ENCODE measurements at regions not wholly inside any gene's neighbourhood (a gene's known extent, or its start where the extent isn't known, plus 50 kb on each side); places are given as distances from the start of the nearest gene placed in this dataset.

DNA sequence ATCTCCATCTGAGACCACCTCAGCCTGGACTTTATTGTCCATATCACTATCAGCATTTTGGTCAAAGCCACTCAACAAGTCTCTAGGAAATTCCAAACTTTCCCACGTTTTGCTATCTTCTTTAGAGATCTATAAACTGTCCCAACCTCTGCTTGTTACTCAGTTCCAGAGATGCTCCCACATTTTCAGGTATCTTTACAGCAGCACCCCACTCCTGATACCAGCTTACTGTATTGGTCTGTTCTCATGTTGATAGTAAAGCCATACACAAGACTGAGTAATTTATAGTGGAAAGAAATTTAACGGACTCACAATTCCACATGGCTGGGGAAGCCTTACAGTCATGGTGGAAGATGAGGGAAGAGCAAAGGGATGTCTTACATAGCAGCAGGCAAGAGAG, 465.4 kb upstream of the PBX1 start:
- no peak for DNase-seq (ENCODE audit: low read depth, low spot score)
- H3K4me3 ChIP-seq (ENCODE audit: low read depth, low read length): no peak overlapping the region
- TF ChIP-seq, protein P1, sequence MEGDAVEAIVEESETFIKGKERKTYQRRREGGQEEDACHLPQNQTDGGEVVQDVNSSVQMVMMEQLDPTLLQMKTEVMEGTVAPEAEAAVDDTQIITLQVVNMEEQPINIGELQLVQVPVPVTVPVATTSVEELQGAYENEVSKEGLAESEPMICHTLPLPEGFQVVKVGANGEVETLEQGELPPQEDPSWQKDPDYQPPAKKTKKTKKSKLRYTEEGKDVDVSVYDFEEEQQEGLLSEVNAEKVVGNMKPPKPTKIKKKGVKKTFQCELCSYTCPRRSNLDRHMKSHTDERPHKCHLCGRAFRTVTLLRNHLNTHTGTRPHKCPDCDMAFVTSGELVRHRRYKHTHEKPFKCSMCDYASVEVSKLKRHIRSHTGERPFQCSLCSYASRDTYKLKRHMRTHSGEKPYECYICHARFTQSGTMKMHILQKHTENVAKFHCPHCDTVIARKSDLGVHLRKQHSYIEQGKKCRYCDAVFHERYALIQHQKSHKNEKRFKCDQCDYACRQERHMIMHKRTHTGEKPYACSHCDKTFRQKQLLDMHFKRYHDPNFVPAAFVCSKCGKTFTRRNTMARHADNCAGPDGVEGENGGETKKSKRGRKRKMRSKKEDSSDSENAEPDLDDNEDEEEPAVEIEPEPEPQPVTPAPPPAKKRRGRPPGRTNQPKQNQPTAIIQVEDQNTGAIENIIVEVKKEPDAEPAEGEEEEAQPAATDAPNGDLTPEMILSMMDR (IDR thresholded peaks at IDR 0.05; ENCODE audit: low read depth, low read length): no peak
- in situ Hi-C loops (cut with HindIII; ENCODE audit: low sequenced_read_pairs): no loop called here

DNA sequence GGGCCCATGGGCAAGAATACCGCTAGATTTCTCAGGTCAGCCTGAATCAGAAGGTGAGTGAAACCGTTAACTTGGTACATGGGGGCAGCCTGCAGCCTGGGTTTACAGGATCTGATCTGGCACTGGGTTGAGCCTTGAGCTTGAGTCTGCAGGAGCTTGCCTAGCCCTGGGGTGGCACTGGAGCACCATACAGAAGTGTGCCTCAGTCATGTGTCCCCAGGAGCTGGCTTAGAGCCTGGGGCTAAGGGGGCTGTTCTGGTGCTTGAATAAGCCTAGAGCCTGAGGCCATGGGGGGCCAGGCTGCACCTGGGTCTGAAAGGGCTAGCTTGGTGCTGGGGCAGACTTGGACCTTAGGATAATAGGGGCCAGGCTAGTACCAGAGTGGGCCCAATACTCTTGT, 457.2 kb upstream of the PBX1 start:
- H3K4me3 ChIP-seq (ENCODE audit: low read depth, low read length): no peak overlapping the region
- TF ChIP-seq, protein P1 (IDR thresholded peaks at IDR 0.05; ENCODE audit: low read depth, low read length): no peak
- no peak for DNase-seq (ENCODE audit: low read depth, low spot score)
- in situ Hi-C loops (cut with HindIII; ENCODE audit: low sequenced_read_pairs): no loop called here

DNA sequence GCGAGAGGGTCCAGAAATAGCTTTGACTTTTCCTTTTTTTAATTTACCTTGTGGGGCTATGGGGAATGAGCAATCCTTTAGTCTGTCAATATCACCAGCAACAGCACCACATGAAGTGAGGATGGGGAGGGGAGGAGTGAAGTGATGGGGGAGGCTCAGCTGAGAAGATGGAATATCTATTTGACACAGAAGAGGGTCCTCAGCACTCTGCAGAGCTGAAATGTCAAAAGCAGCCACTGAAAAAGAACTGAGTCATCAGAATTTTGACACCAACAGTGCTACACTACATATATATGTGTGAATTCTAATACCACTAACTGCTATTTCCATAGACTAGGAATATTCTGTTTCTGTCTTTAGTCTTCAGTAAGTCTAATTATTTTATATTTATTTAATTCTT, 427.0 kb upstream of the PBX1 start:
- DNase-seq (ENCODE audit: low read depth, low spot score): no peak
- in situ Hi-C loops (cut with HindIII; ENCODE audit: low sequenced_read_pairs): no loop called here
- TF ChIP-seq, protein P1 (IDR thresholded peaks at IDR 0.05; ENCODE audit: low read depth, low read length): no peak
- no peak overlapping the region for H3K4me3 ChIP-seq (ENCODE audit: low read depth, low read length)

DNA sequence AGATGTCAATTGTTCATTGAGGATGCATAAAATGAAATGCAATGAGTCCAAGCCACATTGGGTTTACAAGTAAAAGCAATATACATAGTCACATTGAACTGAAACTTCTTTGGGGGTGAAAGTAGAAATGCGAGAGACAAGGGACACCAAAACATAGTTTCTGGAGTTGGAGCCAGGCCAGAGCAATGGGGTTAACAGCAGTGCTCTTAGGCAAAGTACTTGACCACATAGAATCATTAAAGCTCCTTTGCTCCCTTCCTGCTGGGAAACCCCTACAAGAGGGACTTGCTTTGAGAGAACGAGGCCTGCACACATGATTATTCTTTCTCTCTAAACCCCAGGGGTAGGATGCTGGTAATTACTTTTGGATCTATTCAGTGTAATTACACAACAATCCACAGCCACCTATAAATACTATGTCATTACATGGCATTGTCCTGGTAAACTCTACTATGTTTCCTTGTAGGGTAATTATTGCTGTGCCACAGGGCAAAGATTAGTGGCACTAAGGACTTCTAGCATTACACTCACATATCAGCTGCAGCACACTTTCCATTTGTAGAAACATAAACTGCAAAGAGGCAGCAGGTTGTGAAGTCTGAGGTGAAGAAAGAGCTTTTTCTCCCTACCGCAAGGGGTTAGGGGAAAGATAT, 421.6 kb upstream of the PBX1 start:
- no peak overlapping the region for H3K4me3 ChIP-seq (ENCODE audit: low read depth, low read length)
- in situ Hi-C loops (cut with HindIII; ENCODE audit: low sequenced_read_pairs): no loop called here
- no peak for DNase-seq (ENCODE audit: low read depth, low spot score)
- TF ChIP-seq, protein P1 (IDR thresholded peaks at IDR 0.05; ENCODE audit: low read depth, low read length): no peak

DNA sequence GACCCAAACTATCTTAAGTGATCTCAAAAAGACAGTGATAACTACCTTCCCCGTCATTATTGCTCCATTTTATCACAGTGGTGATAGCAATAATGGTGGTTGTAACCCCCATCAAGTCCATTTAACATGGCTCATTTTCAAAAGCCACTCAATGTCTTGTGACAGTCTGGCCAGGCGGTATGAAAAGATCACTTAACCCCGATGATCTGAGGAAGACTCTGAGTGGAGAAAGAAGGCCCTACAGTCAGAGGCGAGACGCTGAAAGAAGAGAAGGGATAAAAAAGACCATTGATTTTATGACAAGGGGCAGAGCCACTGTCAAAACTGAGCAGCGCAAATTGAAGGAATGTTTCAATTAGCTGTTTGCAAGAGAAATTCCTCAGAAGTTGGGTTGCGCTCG, 417.2 kb upstream of the PBX1 start:
- no peak for DNase-seq (ENCODE audit: low read depth, low spot score)
- TF ChIP-seq, protein P1 (IDR thresholded peaks at IDR 0.05; ENCODE audit: low read depth, low read length): no peak
- no peak overlapping the region for H3K4me3 ChIP-seq (ENCODE audit: low read depth, low read length)
- in situ Hi-C loops (cut with HindIII; ENCODE audit: low sequenced_read_pairs): no loop called here

DNA sequence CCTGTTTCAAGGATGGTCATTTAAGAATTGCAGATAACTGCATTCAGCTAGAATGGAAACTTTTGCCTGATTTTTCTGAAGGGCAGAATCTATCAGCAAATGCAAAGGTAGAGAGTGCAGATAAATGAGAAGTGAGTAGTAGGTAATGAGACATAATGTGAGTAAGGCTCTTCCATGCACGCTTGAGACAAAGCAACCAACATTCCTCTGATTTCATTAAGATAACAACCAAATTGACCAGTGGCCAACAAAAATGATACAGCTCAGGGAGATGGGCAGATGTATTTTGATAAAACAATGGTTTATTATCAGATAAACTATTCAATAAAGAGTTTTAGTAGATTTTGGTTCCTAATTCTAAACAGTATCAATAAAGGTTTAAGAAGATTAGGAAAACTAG, 404.4 kb upstream of the PBX1 start:
- H3K4me3 ChIP-seq (ENCODE audit: low read depth, low read length): no peak overlapping the region
- in situ Hi-C loops (cut with HindIII; ENCODE audit: low sequenced_read_pairs): no loop called here
- DNase-seq (ENCODE audit: low read depth, low spot score): no peak
- TF ChIP-seq, protein P1 (IDR thresholded peaks at IDR 0.05; ENCODE audit: low read depth, low read length): no peak
